Spleen (tissue), 11 donors: ENCODE measurements at regions not wholly inside any gene's neighbourhood (a gene's known extent, or its start where the extent isn't known, plus 50 kb on each side); places are given as distances from the start of the nearest gene placed in this dataset.

ENCODE experiments used
- DNase-seq: peaks from one replicate; pipeline ENCODE4 v3.0.0-alpha.2; 2020
- H3K27ac ChIP-seq, 8 donors: fragments of 200-600 bp; sonication (generic) in 7 of 8; 1 replicate in 4 of 8; 2 replicates in 4 of 8; pipeline versions ENCODE4 v1.5.0 to v1.8.0; 2016 to 2021; ENCODE audit warnings: inconsistent platforms in 4 of 8, mild to moderate bottlenecking in 4 of 8, moderate library complexity in 1 of 8
- H3K27me3 ChIP-seq, 7 donors: fragments of 200-600 bp; sonication (generic) in 6 of 7; replicated peaks in 1 of 7; 1 replicate in 4 of 7; 2 replicates in 3 of 7; pipeline versions ENCODE4 v1.5.0 to v1.8.0; 2016 to 2021; ENCODE audit warnings: inconsistent platforms in 3 of 7, mild to moderate bottlenecking in 1 of 7
- H3K36me3 ChIP-seq, 6 donors: fragments of 200-600 bp; sonication (generic) in 5 of 6; 1 replicate in 4 of 6; 2 replicates in 2 of 6; pipeline versions ENCODE4 v1.5.0 to v1.8.0; 2016 to 2021; ENCODE audit warnings: inconsistent platforms in 2 of 6
- H3K4me1 ChIP-seq, 6 donors: fragments of 200-600 bp; sonication (generic) in 5 of 6; 1 replicate in 3 of 6; 2 replicates in 3 of 6; pipeline versions ENCODE4 v1.5.0 to v1.8.0; 2016 to 2021; ENCODE audit warnings: inconsistent platforms in 3 of 6
- H3K4me3 ChIP-seq, 8 donors: fragments of 200-600 bp; sonication (generic) in 7 of 8; 1 replicate in 4 of 8; 2 replicates in 4 of 8; pipeline versions ENCODE4 v1.5.0 to v1.8.0; 2016 to 2021; ENCODE audit warnings: inconsistent platforms in 4 of 8, mild to moderate bottlenecking in 4 of 8, moderate library complexity in 2 of 8
- H3K9me3 ChIP-seq, 8 donors: fragments of 200-600 bp; sonication (generic) in 7 of 8; 1 replicate in 4 of 8; 2 replicates in 4 of 8; pipeline versions ENCODE4 v1.5.0 to v1.8.0; 2016 to 2021; ENCODE audit warnings: inconsistent platforms in 4 of 8
- POLR2A ChIP-seq, 3 donors: fragments of 450-650 bp; IDR thresholded peaks; one replicate each; pipeline ENCODE4 v1.5.1; 2017; ENCODE audit warnings: antibody characterized with exemption in 3 of 3, mild to moderate bottlenecking in 1 of 3
- POLR2AphosphoS5 ChIP-seq, 3 donors: sonication (generic); formaldehyde crosslinking; IDR thresholded peaks; one replicate each; pipeline ENCODE4 v1.5.1; 2017; ENCODE audit warnings: antibody characterized with exemption in 3 of 3
- WGBS, 5 donors: extraction: QIAGEN DNeasy Blood & Tissue Kit in 3 of 5; methylation state at CpG; one replicate each; pipeline versions ENCODE4 v1.1.5 to v1.1.7; 2013 to 2018; 5-methylcytosine and 5-hydroxymethylcytosine counted together
- intact Hi-C: fragments of 100-400 bp; cut with DNase I; formaldehyde crosslinking; loops from one replicate; pipeline ENCODE4 v1.15.0; 2023; ENCODE audit warnings: low total_unique reads
- TF ChIP-seq, protein P1 (sequence below), 11 experiments: fragments of 200-600 bp in 7 of 11; fragments of 450-650 bp in 4 of 11; sonication (generic) in 4 of 11; IDR thresholded peaks in 8 of 11; conservative IDR thresholded peaks in 3 of 11; 1 replicate in 7 of 11; 2 replicates in 4 of 11; pipeline versions ENCODE4 v1.4.0 to v1.8.0; 2016 to 2021; ENCODE audit warnings: antibody characterized with exemption in 11 of 11, inconsistent platforms in 4 of 11, mild to moderate bottlenecking in 1 of 11
- donor health status: healthy with polysubstance abuse.
- donor health status: DM: no; HTN: no; CAD: no; lungs with moderate emphysema.
- donor health status: DM: no; HTN: no; CAD: no.
- donor health status: Bipolar disorder and iron deficiency.
- donor health status: healthy.
- donor health status: DM: no; HTN: no; CAD: no.
- donor health status: DM: yes; HTN: yes; CAD: no.

DNA sequence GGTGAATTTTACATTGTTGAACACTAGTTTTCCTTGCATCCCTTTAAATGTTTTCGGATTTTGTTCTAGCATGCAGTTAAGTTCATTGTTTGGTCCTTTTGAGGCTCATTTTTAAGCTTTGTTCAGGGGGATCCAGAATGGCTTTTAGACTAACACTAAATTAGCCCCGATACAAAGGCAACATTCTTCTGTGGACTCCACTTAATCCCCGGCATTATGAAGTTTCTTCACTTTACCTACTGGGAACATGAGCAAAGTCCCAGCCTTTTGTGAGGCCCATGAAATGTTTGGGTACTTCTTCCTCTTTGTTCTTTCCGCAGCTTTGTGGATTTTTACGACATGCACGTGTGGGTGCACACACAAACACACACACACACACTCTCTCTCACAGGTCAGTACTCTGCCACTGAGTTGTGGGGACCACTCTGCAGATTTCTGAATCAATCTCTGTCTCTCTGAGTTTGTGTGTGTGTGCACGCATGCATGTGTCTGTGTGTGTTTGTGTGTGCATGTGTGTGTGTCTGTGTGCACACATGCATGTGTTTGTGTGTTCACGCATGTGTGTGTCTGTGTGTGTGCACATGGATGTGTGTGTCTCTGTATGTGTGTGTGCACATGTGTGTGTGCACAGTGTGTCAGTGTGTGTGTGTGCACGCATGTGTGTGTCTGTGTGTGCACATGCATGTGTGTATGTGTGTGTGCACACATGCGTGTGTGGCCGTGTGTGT lies 240.4 kb upstream of the TNRC6C start:
- Histone ChIP-seq H3K9me3 (peaks cover 0 to 28% (median 12%) of the 10 kb centered on the region in 8 donors), H3K4me1 (no peaks in the 10 kb centered on the region), H3K27me3 (peaks cover 0 to 8% (median 0%) of the 10 kb centered on the region in 7 donors), H3K27ac (no peak overlapping the region), H3K36me3 (no peaks in the 10 kb centered on the region), H3K4me3 (no peak overlapping the region)
- intact Hi-C loops: no loop called here
- WGBS, 5 donors: 85 to 92% (median 88%) methylated on average over 11 of the region's 11 CpGs
- DNase-seq: no peak
- TF ChIP-seq, protein P1, sequence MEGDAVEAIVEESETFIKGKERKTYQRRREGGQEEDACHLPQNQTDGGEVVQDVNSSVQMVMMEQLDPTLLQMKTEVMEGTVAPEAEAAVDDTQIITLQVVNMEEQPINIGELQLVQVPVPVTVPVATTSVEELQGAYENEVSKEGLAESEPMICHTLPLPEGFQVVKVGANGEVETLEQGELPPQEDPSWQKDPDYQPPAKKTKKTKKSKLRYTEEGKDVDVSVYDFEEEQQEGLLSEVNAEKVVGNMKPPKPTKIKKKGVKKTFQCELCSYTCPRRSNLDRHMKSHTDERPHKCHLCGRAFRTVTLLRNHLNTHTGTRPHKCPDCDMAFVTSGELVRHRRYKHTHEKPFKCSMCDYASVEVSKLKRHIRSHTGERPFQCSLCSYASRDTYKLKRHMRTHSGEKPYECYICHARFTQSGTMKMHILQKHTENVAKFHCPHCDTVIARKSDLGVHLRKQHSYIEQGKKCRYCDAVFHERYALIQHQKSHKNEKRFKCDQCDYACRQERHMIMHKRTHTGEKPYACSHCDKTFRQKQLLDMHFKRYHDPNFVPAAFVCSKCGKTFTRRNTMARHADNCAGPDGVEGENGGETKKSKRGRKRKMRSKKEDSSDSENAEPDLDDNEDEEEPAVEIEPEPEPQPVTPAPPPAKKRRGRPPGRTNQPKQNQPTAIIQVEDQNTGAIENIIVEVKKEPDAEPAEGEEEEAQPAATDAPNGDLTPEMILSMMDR (IDR thresholded peaks at IDR 0.05 in 8 of 11, conservative IDR thresholded peaks at IDR 0.05 in 3 of 11): no peak
- TF ChIP-seq POLR2AphosphoS5 (IDR thresholded peaks at IDR 0.05) (no peak), POLR2A (IDR thresholded peaks at IDR 0.05) (no peak)

DNA sequence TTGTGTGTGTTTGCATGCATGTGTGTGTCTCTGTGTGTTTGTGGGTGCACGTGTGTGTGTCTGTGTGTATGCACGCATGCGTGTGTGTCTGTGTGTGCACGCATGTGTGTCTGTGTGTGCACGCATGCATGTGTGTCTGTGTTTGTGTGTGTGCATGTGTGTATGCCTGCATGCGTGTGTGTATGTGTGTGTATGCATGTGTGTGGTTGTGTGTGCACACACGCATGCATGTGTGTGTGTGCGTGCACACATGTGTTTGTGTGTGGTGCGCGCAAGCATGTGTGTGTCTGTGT lies 239.9 kb upstream of the TNRC6C start:
- intact Hi-C loops: no loop called here
- Histone ChIP-seq H3K27me3 (peaks cover 0 to 8% (median 0%) of the 10 kb centered on the region in 7 donors), H3K36me3 (no peaks in the 10 kb centered on the region), H3K9me3 (peaks cover 0 to 25% (median 12%) of the 10 kb centered on the region in 8 donors), H3K4me3 (no peak overlapping the region), H3K27ac (no peak overlapping the region), H3K4me1 (no peaks in the 10 kb centered on the region)
- 91 to 98% (median 93%) methylated on average over 7 to 10 of the region's 10 CpGs for WGBS, 5 donors
- TF ChIP-seq, protein P1 (IDR thresholded peaks at IDR 0.05 in 8 of 11, conservative IDR thresholded peaks at IDR 0.05 in 3 of 11): peak in 1 of 11 experiments; percentile 19
- no peak for TF ChIP-seq POLR2A (IDR thresholded peaks at IDR 0.05)
- DNase-seq: no peak

DNA sequence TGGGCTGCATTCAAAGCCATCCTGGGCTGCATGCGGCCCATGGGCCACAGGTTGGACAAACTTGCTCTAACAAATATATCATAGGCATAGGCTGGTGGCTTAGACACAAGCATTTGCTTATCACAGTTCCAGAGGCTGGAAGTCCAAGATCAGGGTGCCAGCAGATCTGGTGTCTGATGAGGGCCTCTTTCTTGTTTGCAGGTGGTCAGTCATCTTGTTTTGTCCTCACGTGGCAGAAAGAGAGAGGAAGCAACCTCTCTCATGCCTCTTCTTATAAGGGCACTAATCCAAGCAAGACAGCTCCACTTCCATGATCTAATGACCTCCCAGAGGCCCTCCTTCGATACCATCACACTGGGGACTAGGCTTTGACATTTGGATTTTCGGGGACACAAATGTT lies 238.7 kb upstream of the TNRC6C start:
- H3K36me3 ChIP-seq: no peaks in the 10 kb centered on the region
- H3K27me3 ChIP-seq: peaks cover 0 to 11% (median 0%) of the 10 kb centered on the region in 7 donors
- TF ChIP-seq POLR2A (IDR thresholded peaks at IDR 0.05): no peak
- no peak for TF ChIP-seq POLR2AphosphoS5 (IDR thresholded peaks at IDR 0.05)
- TF ChIP-seq, protein P1 (IDR thresholded peaks at IDR 0.05 in 8 of 11, conservative IDR thresholded peaks at IDR 0.05 in 3 of 11): no peak
- 76 to 89% (median 81%) methylated on average over 4 of the region's 4 CpGs for WGBS, 5 donors
- no peaks in the 10 kb centered on the region for H3K4me1 ChIP-seq
- H3K9me3 ChIP-seq: peaks cover 0 to 13% (median under 1%) of the 10 kb centered on the region in 8 donors
- no peak overlapping the region for H3K27ac ChIP-seq
- DNase-seq: no peak
- intact Hi-C loops: no loop called here
- H3K4me3 ChIP-seq: no peak overlapping the region

DNA sequence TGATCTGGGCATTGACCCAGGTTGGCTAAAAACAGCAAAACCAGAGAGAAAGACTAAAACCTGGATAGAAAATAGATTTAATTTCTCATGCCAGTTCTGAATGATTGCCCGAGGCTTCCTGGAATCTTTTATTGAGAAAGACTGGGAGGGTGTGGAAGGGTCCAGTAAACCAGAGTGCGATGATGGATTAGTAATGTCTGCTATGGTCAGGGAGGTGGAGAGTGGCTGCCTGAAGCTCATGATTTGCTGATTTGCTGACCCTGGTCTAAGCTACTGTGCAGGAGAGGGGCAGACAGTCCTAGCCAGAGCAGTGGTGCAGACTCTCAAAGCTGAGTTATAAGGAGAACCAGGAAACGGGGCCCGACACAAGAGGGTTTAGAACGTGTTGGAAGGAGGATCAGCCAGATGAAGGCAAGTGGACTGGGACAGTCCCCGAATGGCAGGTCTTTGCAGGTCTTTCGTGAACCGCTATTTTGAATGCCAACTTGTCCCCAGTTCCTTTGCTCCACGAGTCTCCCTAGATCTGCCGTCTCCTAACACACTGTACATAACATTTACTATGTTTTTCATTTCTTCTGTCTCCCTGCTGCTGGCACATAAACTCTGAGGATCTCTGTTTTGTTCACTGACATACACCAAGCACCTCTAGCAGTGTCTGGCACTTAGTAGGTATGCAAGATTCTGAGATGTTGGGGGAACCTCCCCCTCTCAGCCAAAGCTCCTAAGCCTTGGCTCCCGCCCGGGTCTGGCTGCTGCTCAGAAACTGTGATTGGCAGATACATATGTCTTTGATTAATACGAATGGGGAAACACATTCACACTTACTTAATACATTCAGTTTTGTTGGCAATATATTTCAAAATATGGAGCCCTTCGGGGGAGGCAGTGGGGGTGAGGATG lies 237.3 kb upstream of the TNRC6C start:
- Histone ChIP-seq H3K9me3 (no peaks in the 10 kb centered on the region), H3K4me1 (no peaks in the 10 kb centered on the region), H3K27ac (no peak overlapping the region), H3K4me3 (no peak overlapping the region), H3K36me3 (no peaks in the 10 kb centered on the region), H3K27me3 (peaks cover 0 to 25% (median 0%) of the 10 kb centered on the region in 7 donors)
- 76 to 92% (median 85%) methylated on average over 14 of the region's 14 CpGs for WGBS, 5 donors
- TF ChIP-seq POLR2AphosphoS5 (IDR thresholded peaks at IDR 0.05): no peak
- TF ChIP-seq, protein P1 (IDR thresholded peaks at IDR 0.05 in 8 of 11, conservative IDR thresholded peaks at IDR 0.05 in 3 of 11): no peak
- TF ChIP-seq POLR2A (IDR thresholded peaks at IDR 0.05): no peak
- intact Hi-C loops: no loop called here
- DNase-seq: no peak
